Stimulated activated CD4-positive, alpha-beta T cell treated with anti-CD3 and anti-CD28 coated beads, TNF-alpha, amount 100 ng/mL, for 48 hours (primary cell): ENCODE measurements at regions not wholly inside any gene's neighbourhood (a gene's known extent, or its start where the extent isn't known, plus 50 kb on each side); places are given as distances from the start of the nearest gene placed in this dataset.

Experiments
- DNase-seq, 3 donors: peaks; one replicate each; pipeline ENCODE4 v3.0.0-alpha.2; 2020; ENCODE audit warnings: low read depth in 3 of 3

- no peak for DNase-seq
Observed at GRCh38 chr2:128472789-128473174, 154.1 kb upstream of the HS6ST1 start.

- DNase-seq = peak in 2 of 3 donors; percentile 7 to 52
Observed at GRCh38 chr2:128473175-128474035, 154.7 kb upstream of the HS6ST1 start.

- no peak for DNase-seq
Observed at GRCh38 chr2:128474036-128474955, 155.6 kb upstream of the HS6ST1 start.

GRCh38 chr2:128474962-128475361, 156.3 kb upstream of the HS6ST1 start:
- no peak for DNase-seq

- no peak for DNase-seq
Observed at GRCh38 chr2:128475427-128476211, 157.0 kb upstream of the HS6ST1 start.

GRCh38 chr2:128477026-128477820, 158.6 kb upstream of the HS6ST1 start:
- no peak for DNase-seq

GRCh38 chr2:128477891-128478290, 159.2 kb upstream of the HS6ST1 start:
- DNase-seq = no peak

- no peak for DNase-seq
Observed at GRCh38 chr2:128485761-128486639, 167.3 kb upstream of the HS6ST1 start.

- DNase-seq = no peak
Observed at GRCh38 chr2:128486640-128487375, 168.1 kb upstream of the HS6ST1 start.

GRCh38 chr2:128487650-128488387, 169.2 kb upstream of the HS6ST1 start:
- DNase-seq = no peak

- no peak for DNase-seq
Observed at GRCh38 chr2:128488434-128488833, 169.8 kb upstream of the HS6ST1 start.

- DNase-seq = no peak
Observed at GRCh38 chr2:128489526-128490273, 171.0 kb upstream of the HS6ST1 start.

GRCh38 chr2:128490321-128490720, 171.7 kb upstream of the HS6ST1 start:
- DNase-seq = no peak

- no peak for DNase-seq
Observed at GRCh38 chr2:128490881-128491691, 172.4 kb upstream of the HS6ST1 start.

GRCh38 chr2:128491692-128492244, 173.1 kb upstream of the HS6ST1 start:
- no peak for DNase-seq

- no peak for DNase-seq
Observed at GRCh38 chr2:128492966-128493811, 174.5 kb upstream of the HS6ST1 start.
